ENCODE measurements at regions not wholly inside any gene's neighbourhood (a gene's known extent, or its start where the extent isn't known, plus 50 kb on each side); places are given as distances from the start of the nearest gene placed in this dataset.

DNA sequence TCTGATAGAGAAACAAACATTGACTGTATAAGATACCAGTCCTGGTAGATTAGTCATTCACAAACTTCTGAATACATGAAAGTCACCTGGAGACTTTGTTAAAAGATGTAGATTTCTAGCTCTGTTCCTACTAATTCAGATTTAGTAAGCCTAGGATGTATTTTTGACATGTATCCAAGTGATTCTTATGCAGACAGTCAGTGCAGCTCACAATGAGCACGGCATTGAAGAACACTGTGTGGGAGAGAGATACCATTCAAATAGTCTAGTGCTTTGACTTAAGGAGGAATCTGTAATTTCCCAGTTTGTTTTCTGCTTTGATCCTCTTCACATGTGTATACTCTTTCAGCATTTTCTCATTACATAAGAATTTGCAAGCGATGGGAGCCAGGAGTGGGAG, 68.7 kb upstream of the STXBP6 start:
- Histone ChIP-seq H3K4me2 (ENCODE audit: extremely low read depth, insufficient read depth, low read length) (no peak overlapping the region), H3K9ac (ENCODE audit: insufficient read depth, low read length) (no peak overlapping the region), H3K27ac (ENCODE audit: insufficient read depth, low read length) (no peak overlapping the region), H3K9me3 (ENCODE audit: control insufficient read depth, insufficient read depth, low read depth, low read length) (no peaks in the 10 kb centered on the region), H3K4me1 (ENCODE audit: control insufficient read depth, extremely low read depth, insufficient read depth, low read length) (peaks cover 14% of the 10 kb centered on the region), H3K27me3 (ENCODE audit: control insufficient read depth, insufficient read depth, low read length) (no peaks in the 10 kb centered on the region), H2AFZ (ENCODE audit: low read length) (no peak overlapping the region), H3K79me2 (ENCODE audit: control insufficient read depth, insufficient read depth, low read length) (no peaks in the 10 kb centered on the region), H3K4me3 (replicated peaks in 1 of 4; ENCODE audit: control extremely low read depth in 1 of 4, insufficient read depth in 1 of 4, low read depth in 3 of 4, low read length in 4 of 4) (no peak overlapping the region), H4K20me1 (ENCODE audit: control insufficient read depth, extremely low read depth, insufficient read depth, low read length) (no peaks in the 10 kb centered on the region), H3K36me3 (ENCODE audit: control insufficient read depth, insufficient read depth, low read length) (no peaks in the 10 kb centered on the region)
- no peak for DNase-seq (ENCODE audit: low read depth in 2 of 2)
- TF ChIP-seq CTCF (conservative IDR thresholded peaks at IDR 0.05 in 1 of 2, IDR thresholded peaks at IDR 0.05 in 1 of 2; ENCODE audit: low read depth in 1 of 2, low read length in 2 of 2) (no peak), EZH2 (IDR thresholded peaks at IDR 0.05; ENCODE audit: low read length, missing control alignments) (no peak)

- H3K27ac ChIP-seq (ENCODE audit: insufficient read depth, low read length), result no peak overlapping the region
- no peaks in the 10 kb centered on the region for H3K36me3 ChIP-seq (ENCODE audit: control insufficient read depth, insufficient read depth, low read length)
- TF ChIP-seq CTCF (conservative IDR thresholded peaks at IDR 0.05 in 1 of 2, IDR thresholded peaks at IDR 0.05 in 1 of 2; ENCODE audit: low read depth in 1 of 2, low read length in 2 of 2), result no peak
- no peak for TF ChIP-seq EZH2 (IDR thresholded peaks at IDR 0.05; ENCODE audit: low read length, missing control alignments)
- no peaks in the 10 kb centered on the region for H3K27me3 ChIP-seq (ENCODE audit: control insufficient read depth, insufficient read depth, low read length)
- no peak for DNase-seq (ENCODE audit: low read depth in 2 of 2)
- peaks cover 9% of the 10 kb centered on the region for H3K4me1 ChIP-seq (ENCODE audit: control insufficient read depth, extremely low read depth, insufficient read depth, low read length)
- no peak overlapping the region for H3K9ac ChIP-seq (ENCODE audit: insufficient read depth, low read length)
- H3K9me3 ChIP-seq (ENCODE audit: control insufficient read depth, insufficient read depth, low read depth, low read length), result no peaks in the 10 kb centered on the region
- no peaks in the 10 kb centered on the region for H3K79me2 ChIP-seq (ENCODE audit: control insufficient read depth, insufficient read depth, low read length)
- no peak overlapping the region for H3K4me2 ChIP-seq (ENCODE audit: extremely low read depth, insufficient read depth, low read length)
- H2AFZ ChIP-seq (ENCODE audit: low read length), result no peak overlapping the region
- no peaks in the 10 kb centered on the region for H4K20me1 ChIP-seq (ENCODE audit: control insufficient read depth, extremely low read depth, insufficient read depth, low read length)
- no peak overlapping the region for H3K4me3 ChIP-seq (replicated peaks in 1 of 4; ENCODE audit: control extremely low read depth in 1 of 4, insufficient read depth in 1 of 4, low read depth in 3 of 4, low read length in 4 of 4)
Observed at GRCh38 chr14:25117342-25117741, 67.4 kb upstream of the STXBP6 start.

GRCh38 chr14:25116607-25117006, 66.7 kb upstream of the STXBP6 start:
- TF ChIP-seq EZH2 (IDR thresholded peaks at IDR 0.05; ENCODE audit: low read length, missing control alignments) (no peak), CTCF (conservative IDR thresholded peaks at IDR 0.05 in 1 of 2, IDR thresholded peaks at IDR 0.05 in 1 of 2; ENCODE audit: low read depth in 1 of 2, low read length in 2 of 2) (no peak)
- no peak overlapping the region for H3K4me2 ChIP-seq (ENCODE audit: extremely low read depth, insufficient read depth, low read length)
- H3K79me2 ChIP-seq (ENCODE audit: control insufficient read depth, insufficient read depth, low read length), result no peaks in the 10 kb centered on the region
- H3K9me3 ChIP-seq (ENCODE audit: control insufficient read depth, insufficient read depth, low read depth, low read length), result no peaks in the 10 kb centered on the region
- no peaks in the 10 kb centered on the region for H3K36me3 ChIP-seq (ENCODE audit: control insufficient read depth, insufficient read depth, low read length)
- H3K27ac ChIP-seq (ENCODE audit: insufficient read depth, low read length), result no peak overlapping the region
- no peaks in the 10 kb centered on the region for H4K20me1 ChIP-seq (ENCODE audit: control insufficient read depth, extremely low read depth, insufficient read depth, low read length)
- peaks cover 3% of the 10 kb centered on the region for H3K4me1 ChIP-seq (ENCODE audit: control insufficient read depth, extremely low read depth, insufficient read depth, low read length)
- no peak overlapping the region for H3K4me3 ChIP-seq (replicated peaks in 1 of 4; ENCODE audit: control extremely low read depth in 1 of 4, insufficient read depth in 1 of 4, low read depth in 3 of 4, low read length in 4 of 4)
- no peaks in the 10 kb centered on the region for H3K27me3 ChIP-seq (ENCODE audit: control insufficient read depth, insufficient read depth, low read length)
- peak in 1 of 2 donors; percentile 48 for DNase-seq (ENCODE audit: low read depth in 2 of 2)
- H2AFZ ChIP-seq (ENCODE audit: low read length), result no peak overlapping the region
- no peak overlapping the region for H3K9ac ChIP-seq (ENCODE audit: insufficient read depth, low read length)

All from fibroblast of lung (primary cell).